GM21423 (cell line): ENCODE measurements at regions not wholly inside any gene's neighbourhood (a gene's known extent, or its start where the extent isn't known, plus 50 kb on each side); places are given as distances from the start of the nearest gene placed in this dataset.
"Not testable (repeated sequence)": the region's sequence is repeated elsewhere in the genome, so short reads cannot be mapped to it uniquely, and the experiment has no call there.

Experiments used
- ATAC-seq: cut with Tn5 transposase; IDR thresholded peaks from one replicate; pipeline ENCODE4 v1.9.1; 2021; ENCODE audit warnings: mild to moderate bottlenecking, moderate library complexity; ENCODE audit not compliant: unreplicated experiment

DNA sequence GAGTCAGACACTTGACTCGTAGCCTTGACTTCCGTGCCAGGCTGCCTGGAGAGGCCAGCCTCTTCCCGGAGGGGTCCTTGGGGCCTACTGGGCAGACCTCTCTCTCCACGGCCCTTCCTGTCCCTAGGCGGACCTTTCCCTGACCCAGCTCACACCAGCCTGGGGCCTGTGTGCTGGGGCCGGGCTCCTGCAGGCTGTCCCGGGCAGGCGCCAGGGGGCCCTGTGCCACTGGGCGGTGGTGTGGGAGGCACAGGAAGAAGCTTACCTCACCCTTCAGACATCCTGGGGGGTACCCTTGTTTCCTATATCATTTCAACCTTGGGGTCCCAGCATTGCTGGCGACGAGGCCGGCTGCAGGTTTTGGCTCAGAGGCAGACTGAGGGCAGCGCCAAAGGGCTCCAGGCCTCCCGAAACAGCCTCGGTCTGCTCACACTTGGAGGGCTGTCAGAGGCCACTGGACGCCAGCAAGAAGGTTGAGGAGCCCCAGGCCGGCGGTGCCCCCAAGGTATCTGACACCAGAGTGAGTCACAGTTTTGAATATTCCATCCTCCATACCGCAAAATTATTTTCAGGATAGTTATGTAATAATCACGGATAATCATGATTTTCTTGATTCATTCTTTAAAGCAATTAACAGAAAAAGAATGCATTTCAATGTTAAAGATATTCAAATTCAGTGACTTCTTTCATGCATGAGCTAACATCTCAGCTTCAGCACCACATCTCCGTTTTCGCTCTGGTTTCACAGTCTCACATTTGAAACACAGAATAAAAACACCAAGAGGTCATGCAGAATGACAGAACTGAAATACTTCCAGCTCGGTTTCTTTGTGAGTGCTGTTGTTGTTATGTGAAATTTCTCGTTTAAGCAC is 3967.6 kb upstream of the TPTE start:
- not testable (repeated sequence) for ATAC-seq

DNA sequence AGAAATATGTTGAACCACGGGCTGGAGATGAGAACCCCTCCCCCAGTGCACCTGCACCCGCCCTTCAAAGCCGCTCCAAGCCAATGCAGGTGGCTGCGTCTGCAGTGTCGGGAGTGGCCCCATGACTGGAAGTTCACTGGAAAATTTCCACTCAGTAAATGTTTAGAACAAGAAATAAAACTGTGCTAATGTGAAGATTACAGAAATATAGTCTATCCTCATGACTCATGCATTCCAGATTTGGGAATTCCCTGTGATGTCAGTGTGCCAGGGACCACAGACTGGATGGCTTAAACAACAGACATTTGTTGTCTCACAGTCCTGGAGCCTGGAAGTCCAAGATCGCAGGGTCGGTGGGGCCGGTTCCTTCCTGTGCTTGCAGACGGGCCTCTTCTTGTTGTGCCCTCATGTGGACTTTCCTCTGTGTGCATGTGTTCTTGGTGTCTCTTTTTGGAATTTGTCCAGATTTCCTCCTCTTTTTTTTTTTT is 3967.0 kb upstream of the TPTE start:
- ATAC-seq = not testable (repeated sequence)

DNA sequence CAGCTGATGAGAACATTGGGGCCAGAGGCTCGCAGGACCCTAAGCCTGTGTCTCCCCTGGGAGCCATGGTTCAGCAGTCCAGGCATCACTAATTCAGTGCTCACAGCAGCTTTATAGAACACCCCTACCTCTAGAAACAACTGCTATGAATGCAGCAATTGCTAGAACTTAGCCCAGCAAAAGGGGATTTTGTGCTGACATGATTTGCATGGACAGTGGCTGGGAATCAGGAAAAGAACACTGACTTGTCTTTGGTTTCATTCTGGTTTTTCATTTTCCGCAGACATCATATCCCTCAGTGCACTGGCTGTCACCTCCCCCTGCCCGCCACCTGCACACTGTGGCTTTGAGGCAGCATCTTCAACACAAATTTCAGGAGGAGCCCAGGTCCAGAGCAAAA is 3964.9 kb upstream of the TPTE start:
- not testable (repeated sequence) for ATAC-seq

DNA sequence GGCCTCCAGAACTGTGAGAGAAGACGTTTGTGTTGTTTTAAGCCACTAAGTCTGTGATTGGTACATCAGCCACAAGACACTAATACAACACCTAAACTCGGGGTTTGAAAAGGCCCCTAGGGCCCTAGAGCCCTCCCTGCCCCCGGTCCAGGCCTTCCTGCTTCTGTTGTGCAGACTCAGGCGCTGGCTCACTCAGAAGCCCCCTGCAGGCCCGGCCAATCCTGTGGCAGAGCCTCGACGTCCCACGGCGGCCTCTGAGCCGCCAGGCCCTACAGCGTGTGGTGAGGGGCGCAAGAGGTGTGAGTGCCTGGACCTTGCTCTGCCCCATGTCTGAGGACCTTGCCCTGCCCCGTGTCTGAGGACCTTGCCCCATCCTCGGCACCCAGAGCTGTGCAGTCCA is 3964.0 kb upstream of the TPTE start:
- ATAC-seq = not testable (repeated sequence)

DNA sequence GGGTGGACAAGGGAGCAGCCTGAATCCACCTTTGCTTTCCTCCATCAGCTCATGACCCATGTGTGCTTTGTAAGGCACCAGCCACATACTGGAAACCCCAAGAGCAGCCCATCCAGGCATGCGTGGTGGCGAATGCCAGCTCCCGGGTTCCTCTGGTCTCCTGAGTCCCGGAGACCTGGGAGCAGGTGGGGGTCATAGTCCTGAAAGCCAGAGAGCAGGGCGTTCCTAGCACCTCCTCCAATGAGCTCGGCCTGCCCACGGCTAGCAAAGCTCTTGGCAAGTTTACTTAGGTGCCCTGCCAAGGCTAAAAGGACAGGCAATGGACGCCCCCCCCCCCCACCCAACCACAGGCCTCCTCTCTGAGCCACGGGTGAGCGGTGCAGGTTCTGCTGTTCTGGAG is 3960.2 kb upstream of the TPTE start:
- ATAC-seq = not testable (repeated sequence)

DNA sequence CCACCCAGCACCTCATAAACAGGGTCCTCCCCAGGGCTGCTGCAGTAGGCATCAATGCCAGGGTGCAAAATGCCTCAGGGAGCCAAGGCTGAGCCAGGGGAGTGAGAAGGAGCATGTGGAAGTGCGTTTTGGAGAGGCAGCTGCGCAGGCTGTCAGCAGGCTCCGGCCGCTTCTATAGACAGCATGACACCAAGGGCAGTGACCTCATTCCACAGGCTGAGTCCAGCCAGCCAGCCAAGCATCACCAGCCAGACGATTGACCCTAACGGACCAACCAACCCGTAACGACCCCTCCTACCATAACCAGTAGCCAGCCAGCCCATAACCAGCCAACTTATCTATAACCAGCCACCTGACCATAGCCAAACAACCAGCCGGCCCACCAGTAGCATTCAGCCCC is 3959.8 kb upstream of the TPTE start:
- not testable (repeated sequence) for ATAC-seq

DNA sequence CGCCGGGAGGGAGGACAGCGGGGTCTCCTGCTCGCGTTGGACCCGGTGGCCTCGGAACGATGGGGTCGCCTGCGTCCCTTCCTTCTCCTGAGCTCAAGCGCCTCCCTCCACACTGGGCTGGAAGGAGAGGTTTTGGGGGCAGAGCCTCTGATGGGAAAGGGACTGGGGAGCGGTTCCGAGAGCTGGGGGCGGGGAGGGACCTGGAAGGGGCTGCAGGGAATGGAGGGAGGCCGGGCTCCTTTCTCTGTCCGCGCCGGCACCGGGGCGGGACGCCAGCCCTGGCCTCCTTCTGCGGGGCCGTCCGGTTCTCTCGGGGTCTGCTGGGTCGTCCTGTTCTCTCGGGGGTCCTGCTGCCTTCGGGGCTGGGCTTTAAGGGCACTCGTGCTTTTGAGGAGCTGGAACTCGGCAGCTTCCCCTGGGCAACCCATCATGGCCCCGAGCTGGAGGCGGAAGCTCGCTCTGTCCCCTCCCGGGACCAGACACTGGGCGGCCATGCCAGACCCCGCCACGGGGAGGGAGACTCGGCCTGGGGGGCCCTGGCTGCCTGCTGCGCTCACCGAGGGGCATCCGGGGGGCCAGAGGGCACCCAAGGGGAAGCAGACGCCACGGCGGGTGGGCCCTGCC is 3956.7 kb upstream of the TPTE start:
- ATAC-seq = not testable (repeated sequence)

DNA sequence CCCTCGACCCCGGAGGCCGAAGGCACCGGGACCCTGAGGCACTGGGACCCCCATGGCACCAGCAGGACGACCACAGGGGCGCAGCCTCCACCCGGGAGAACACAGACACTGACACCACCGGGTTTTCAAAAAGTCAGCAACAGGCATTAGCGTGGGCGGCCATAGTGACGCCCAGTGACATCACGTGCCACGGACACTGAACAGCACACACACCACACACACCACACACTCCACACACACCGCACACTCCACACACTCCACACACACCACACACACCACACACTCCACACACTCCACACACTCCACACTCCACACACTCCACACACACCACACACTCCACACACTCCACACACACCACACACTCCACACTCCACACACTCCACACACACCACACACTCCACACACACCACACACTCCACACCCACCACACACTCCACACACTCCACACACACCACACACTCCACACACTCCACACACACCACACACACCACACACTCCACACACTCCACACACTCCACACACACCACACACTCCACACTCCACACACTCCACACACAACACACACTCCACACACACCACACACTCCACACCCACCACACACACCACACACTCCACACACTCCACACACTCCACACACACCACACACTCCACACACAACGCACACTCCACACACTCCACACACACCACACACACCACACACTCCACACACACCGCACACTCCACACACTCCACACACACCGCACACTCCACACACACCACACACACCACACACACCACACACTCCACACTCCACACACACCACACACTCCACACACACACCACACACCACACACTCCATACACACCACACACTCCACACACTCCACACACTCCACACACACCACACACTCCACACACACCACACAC is 3955.9 kb upstream of the TPTE start:
- ATAC-seq = not testable (repeated sequence)

DNA sequence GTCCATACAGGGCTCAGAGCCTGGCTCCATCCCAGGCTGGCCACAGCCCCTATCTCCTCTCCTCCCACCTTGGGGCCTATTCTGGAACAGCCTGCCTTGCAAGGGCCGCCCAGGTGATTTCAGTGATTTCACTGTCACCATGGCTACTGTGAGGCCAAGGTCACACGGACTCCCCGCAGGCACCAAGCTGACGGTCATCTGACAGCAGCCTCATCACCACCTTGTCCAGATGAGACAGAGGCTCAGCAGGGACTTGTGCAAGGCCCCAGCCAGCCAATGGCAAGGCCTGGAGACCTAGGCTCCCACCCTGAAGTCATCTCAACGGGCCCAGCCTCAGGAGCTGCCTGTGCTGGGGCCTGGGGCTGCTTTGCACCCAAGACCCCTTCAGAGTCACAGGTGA is 3953.8 kb upstream of the TPTE start:
- ATAC-seq = not testable (repeated sequence)

DNA sequence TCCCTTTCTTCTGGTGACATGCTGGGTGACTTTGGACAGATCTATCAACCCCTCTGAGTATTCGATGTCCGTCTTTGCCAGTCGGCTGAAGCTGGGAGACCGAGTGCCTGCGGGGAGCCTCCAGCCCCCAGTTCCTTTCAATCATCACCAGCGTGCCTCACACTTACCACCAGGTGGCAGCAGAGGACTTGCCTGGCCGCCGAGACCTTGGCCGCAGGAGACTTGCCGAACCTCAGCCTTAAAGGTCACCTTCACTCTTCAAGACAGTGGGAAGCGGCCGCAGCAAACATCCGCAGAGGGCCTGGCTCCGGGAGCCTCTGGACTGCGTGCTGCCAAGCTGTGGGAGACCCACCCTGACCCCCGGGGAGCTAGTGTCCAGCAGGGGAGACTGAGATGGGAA is 3952.2 kb upstream of the TPTE start:
- not testable (repeated sequence) for ATAC-seq

DNA sequence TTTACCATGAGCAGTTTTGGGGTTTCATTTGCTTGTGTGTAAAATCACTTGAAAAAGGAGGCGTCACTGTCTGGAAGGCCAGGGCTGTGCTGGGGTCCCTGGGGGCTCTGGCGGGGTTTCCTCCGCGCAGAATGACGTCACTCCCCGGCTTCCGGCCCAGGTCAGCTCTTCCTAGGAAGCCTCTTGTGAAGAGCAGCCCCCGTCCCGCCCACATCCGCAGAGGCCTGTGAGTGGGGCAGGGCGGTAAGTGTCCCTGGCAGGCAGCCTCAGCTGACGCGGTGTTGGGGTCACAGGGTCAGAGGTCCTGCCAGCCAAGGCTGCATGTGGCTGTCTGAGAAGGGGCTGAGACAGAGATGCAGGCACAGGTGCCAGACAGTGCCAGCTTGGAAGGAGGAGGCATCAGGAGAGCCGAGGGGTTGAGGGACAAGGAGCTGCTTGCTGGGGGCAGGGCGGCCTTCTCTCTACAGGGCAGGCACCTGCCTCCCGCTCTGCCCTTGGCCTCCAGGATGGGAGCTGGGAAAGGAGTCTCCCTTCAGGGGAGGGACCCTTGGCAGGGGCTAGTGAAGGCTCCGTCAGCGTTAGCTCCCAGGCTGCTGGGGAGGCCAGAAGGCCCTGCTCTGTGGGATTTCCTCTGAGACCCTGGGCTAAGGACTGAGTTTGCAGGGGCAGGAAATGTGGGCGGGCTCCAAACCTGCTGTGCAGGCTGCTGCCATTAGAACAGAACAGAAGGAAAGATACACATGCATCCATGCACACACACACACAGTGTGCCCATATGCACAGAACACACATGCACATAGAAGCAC is 3951.6 kb upstream of the TPTE start:
- not testable (repeated sequence) for ATAC-seq

DNA sequence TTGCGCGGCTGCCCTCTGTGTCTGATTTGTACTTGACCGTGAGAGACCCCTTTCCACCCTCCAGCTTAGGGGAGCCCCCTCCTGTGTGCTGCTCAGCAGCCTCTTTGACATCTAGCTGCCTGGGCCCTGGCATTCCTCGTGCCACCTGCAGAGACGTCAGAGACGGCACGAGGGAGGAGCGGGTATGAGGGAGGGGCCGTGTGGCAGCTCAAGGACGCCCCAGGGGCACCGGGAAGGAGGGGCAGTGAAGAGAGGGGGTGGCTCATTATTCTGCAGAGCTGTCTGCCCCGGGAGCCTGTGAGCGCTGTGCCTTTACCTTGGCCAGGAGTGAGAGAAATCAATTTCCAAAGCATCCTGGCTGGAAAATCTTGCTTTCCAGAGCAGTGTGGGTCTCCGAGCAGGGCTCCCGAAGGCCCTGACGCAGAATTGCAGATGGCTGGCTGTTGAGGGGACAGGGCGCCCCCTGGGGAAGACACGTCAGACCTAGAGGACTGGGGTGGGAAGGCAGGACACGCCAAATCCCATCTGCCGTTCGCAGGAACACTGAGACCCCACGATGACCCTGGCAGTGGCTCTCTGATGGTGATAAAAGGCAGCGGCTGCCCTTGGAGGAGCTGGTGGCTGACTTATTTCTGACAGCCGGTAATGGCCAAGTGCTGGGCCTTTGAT is 3950.5 kb upstream of the TPTE start:
- ATAC-seq = not testable (repeated sequence)

DNA sequence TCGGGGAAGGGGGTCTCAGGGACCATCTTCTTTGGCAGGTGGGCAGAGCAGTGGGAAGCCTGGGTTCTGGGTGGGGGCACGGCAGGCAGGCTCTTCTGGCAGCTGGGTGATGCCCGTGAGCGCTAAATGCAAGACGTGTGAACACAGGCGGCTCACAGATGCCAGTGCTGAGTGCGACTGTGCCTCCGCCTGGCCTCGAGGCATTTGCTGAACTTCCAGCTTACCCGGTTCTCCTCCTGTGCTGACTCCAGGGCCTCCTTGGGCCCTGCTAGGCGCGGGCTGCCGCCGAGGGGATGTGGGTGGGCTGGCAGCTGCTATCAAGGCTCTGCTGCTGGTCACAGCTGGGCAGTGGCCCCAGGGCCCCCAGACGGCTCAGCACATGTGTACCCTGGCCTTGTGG is 3947.8 kb upstream of the TPTE start:
- ATAC-seq = not testable (repeated sequence)

DNA sequence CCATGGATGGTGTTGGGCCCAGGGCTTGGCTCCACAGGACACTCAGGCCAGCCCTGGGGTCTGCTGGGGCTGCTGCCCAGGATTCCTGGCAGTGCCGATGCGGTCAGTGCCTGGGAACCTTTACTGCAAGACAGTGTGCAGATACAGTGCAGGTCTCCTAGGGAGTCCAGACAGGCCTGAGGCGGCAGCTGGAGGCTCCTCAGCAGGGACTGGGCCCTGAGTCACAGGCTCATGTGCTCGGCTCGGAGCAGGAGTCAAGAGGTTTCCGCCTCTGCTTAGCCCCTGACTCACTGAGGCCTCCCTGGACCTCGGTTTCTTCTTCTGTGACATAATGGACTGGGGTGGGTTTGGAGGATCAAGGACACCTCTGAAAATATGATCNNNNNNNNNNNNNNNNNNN is 3941.6 kb upstream of the TPTE start:
- ATAC-seq = not testable (repeated sequence)
